Activated B cell treated with CpG ODN at 0.5 μM for 24 hours (primary cell): ENCODE measurements at regions not wholly inside any gene's neighbourhood (a gene's known extent, or its start where the extent isn't known, plus 50 kb on each side); places are given as distances from the start of the nearest gene placed in this dataset.

ENCODE experiments used
- ATAC-seq: fragments of 200-7000 bp; cut with Tn5 transposase; one replicate; pipeline ENCODE4 v1.10.0; 2021; ENCODE audit warnings: low read depth, mild to moderate bottlenecking, moderate library complexity
- CTCF ChIA-PET: fragments of 350-600 bp; sonication (Branson Sonifier 250); formaldehyde crosslinking; loops from one replicate; lab custom pipeline; 2021; ENCODE audit warnings: antibody characterized with exemption; lab: Charles Lee
- POLR2A ChIA-PET: fragments of 350-600 bp; sonication (Branson Sonifier 250); formaldehyde crosslinking; loops from one replicate; lab custom pipeline; 2021; ENCODE audit warnings: antibody characterized with exemption; lab: Charles Lee
- DNase-seq: peaks from one replicate; pipeline ENCODE4 v3.0.0; 2022
- H3K27ac Mint-ChIP-seq: one replicate; pipeline ENCODE4 v1.8.0; 2020; ENCODE audit warnings: mixed read lengths
- H3K27me3 Mint-ChIP-seq: one replicate; pipeline ENCODE4 v1.8.0; 2021; ENCODE audit warnings: mixed read lengths
- H3K36me3 Mint-ChIP-seq: one replicate; pipeline ENCODE4 v1.8.0; 2021; ENCODE audit warnings: low read depth, mixed read lengths
- H3K4me1 Mint-ChIP-seq: one replicate; pipeline ENCODE4 v1.8.0; 2021; ENCODE audit warnings: mixed read lengths
- H3K4me3 Mint-ChIP-seq: one replicate; pipeline ENCODE4 v1.8.0; 2020; ENCODE audit warnings: mild to moderate bottlenecking, mixed read lengths
- H3K9me3 Mint-ChIP-seq: one replicate; pipeline ENCODE4 v1.8.0; 2020; ENCODE audit warnings: mixed read lengths
- intact Hi-C: fragments of 100-400 bp; cut with micrococcal nuclease; formaldehyde crosslinking; loops from one replicate; pipeline ENCODE4 v1.15.1; 2024
- TF ChIP-seq, protein P1 (sequence below): fragments of 200-600 bp; IDR thresholded peaks from one replicate; pipeline ENCODE4 v1.8.0; 2022; ENCODE audit warnings: antibody characterized with exemption, mild to moderate bottlenecking

DNA sequence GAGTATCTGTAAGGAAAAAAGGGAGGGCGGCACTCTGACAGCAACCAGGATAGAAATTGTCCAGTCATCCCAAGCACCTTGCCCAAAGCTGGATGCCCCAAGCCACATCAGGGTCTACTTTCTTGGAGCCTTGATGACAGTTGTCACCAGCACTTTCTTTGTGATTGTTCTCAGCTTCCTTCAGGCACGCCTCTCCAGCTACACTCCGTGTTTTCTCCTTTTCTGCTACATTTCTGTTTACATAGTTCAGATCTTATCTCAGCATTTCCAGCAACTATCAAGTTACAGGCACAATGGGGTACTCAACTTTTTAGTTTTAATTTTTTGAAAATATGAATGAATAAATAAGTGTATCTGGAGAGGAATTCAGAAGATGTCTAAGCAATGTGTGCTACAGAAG lies 115.3 kb upstream of the CELF4 start:
- no peak for DNase-seq
- CTCF ChIA-PET = no interaction called here
- Mint-ChIP-seq H3K9me3 (no peaks in the 10 kb centered on the region), H3K4me1 (no peaks in the 10 kb centered on the region), H3K27me3 (no peaks in the 10 kb centered on the region), H3K36me3 (no peaks in the 10 kb centered on the region), H3K4me3 (no peak overlapping the region), H3K27ac (no peak overlapping the region)
- POLR2A ChIA-PET = no interaction called here
- no peak for ATAC-seq
- TF ChIP-seq, protein P1, sequence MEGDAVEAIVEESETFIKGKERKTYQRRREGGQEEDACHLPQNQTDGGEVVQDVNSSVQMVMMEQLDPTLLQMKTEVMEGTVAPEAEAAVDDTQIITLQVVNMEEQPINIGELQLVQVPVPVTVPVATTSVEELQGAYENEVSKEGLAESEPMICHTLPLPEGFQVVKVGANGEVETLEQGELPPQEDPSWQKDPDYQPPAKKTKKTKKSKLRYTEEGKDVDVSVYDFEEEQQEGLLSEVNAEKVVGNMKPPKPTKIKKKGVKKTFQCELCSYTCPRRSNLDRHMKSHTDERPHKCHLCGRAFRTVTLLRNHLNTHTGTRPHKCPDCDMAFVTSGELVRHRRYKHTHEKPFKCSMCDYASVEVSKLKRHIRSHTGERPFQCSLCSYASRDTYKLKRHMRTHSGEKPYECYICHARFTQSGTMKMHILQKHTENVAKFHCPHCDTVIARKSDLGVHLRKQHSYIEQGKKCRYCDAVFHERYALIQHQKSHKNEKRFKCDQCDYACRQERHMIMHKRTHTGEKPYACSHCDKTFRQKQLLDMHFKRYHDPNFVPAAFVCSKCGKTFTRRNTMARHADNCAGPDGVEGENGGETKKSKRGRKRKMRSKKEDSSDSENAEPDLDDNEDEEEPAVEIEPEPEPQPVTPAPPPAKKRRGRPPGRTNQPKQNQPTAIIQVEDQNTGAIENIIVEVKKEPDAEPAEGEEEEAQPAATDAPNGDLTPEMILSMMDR = no peak
- intact Hi-C loops = no loop called here

GRCh38 chr18:37676276-37676675 lies 110.7 kb upstream of the CELF4 start:
- Mint-ChIP-seq H3K27ac (no peak overlapping the region), H3K27me3 (no peaks in the 10 kb centered on the region), H3K4me3 (no peak overlapping the region), H3K36me3 (no peaks in the 10 kb centered on the region), H3K4me1 (no peaks in the 10 kb centered on the region), H3K9me3 (peaks cover 3% of the 10 kb centered on the region)
- ATAC-seq (no peak), DNase-seq (no peak)
- intact Hi-C loops = no loop called here
- ChIA-PET POLR2A (no interaction called here), CTCF (no interaction called here)
- TF ChIP-seq, protein P1 = no peak

DNA sequence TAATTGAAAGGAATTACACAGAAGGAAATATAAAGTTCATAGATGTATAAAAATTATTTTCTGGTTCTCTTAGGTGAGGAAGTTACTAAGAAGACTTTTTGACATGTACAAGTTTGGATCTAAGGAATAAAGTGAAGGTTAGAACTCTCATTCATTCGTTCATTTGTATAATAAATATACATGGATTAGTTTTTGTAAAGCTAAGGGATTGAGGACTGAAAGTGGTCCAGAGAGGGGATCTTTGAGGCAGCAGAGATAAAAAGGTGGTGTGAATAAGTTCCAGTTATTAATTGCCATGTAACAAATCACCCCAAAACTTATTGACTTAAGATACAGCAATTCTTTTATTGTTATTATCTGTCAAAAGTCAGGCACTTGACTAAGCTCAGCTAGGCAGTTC lies 110.1 kb upstream of the CELF4 start:
- CTCF ChIA-PET = no interaction called here
- POLR2A ChIA-PET = no interaction called here

GRCh38 chr18:37674570-37674969 lies 109.0 kb upstream of the CELF4 start:
- CTCF ChIA-PET = no interaction called here
- H3K4me3 Mint-ChIP-seq = no peak overlapping the region
- no peaks in the 10 kb centered on the region for H3K4me1 Mint-ChIP-seq
- H3K36me3 Mint-ChIP-seq = no peaks in the 10 kb centered on the region
- H3K27ac Mint-ChIP-seq = no peak overlapping the region
- TF ChIP-seq, protein P1 = no peak
- H3K27me3 Mint-ChIP-seq = no peaks in the 10 kb centered on the region
- peaks cover 3% of the 10 kb centered on the region for H3K9me3 Mint-ChIP-seq
- no peak for DNase-seq
- POLR2A ChIA-PET = no interaction called here
- no peak for ATAC-seq
- intact Hi-C loops = no loop called here

More for the DNA sequence above, 110.1 kb upstream of the CELF4 start:
- no peak for ATAC-seq
- no peaks in the 10 kb centered on the region for H3K27me3 Mint-ChIP-seq
- no peak overlapping the region for H3K27ac Mint-ChIP-seq
- H3K9me3 Mint-ChIP-seq = peaks cover 3% of the 10 kb centered on the region
- DNase-seq = no peak
- intact Hi-C loops = no loop called here
- H3K36me3 Mint-ChIP-seq = no peaks in the 10 kb centered on the region
- TF ChIP-seq, protein P1 = no peak
- no peak overlapping the region for H3K4me3 Mint-ChIP-seq
- H3K4me1 Mint-ChIP-seq = no peaks in the 10 kb centered on the region

GRCh38 chr18:37673671-37674070 lies 108.1 kb upstream of the CELF4 start:
- no peak for ATAC-seq
- intact Hi-C loops = no loop called here
- peaks cover 3% of the 10 kb centered on the region for H3K9me3 Mint-ChIP-seq
- no peaks in the 10 kb centered on the region for H3K4me1 Mint-ChIP-seq
- H3K4me3 Mint-ChIP-seq = no peak overlapping the region
- H3K27ac Mint-ChIP-seq = no peak overlapping the region
- ChIA-PET CTCF (no interaction called here), POLR2A (no interaction called here)
- TF ChIP-seq, protein P1 = no peak
- no peaks in the 10 kb centered on the region for H3K27me3 Mint-ChIP-seq
- H3K36me3 Mint-ChIP-seq = no peaks in the 10 kb centered on the region
- no peak for DNase-seq
